HG02885 (cell line): ENCODE measurements at regions not wholly inside any gene's neighbourhood (a gene's known extent, or its start where the extent isn't known, plus 50 kb on each side); places are given as distances from the start of the nearest gene placed in this dataset.

Experiments used
- ATAC-seq: cut with Tn5 transposase; IDR thresholded peaks from one replicate; pipeline ENCODE4 v1.9.1; 2021; ENCODE audit warnings: mild to moderate bottlenecking; ENCODE audit not compliant: unreplicated experiment, poor library complexity

DNA sequence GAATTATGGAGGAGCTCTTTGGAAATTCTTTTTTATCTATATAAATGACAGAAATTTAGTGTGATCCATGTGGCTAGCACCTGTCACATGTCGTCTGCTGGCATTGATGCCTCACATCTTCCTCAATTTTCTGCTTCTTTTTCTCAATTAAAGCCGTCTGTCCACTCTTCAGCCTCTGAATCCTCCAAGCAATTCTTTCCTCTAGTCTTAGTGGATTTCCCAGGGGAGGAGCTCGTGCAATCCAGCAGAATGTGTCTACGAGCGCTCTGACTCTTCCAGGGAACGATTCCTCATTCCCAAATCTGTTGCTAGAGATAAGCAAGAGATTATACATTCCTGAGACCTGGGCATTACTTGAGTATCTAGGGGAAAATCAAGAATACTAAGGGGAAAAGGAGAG lies 176.6 kb downstream of the EMP1 start:
- ATAC-seq: no peak

DNA sequence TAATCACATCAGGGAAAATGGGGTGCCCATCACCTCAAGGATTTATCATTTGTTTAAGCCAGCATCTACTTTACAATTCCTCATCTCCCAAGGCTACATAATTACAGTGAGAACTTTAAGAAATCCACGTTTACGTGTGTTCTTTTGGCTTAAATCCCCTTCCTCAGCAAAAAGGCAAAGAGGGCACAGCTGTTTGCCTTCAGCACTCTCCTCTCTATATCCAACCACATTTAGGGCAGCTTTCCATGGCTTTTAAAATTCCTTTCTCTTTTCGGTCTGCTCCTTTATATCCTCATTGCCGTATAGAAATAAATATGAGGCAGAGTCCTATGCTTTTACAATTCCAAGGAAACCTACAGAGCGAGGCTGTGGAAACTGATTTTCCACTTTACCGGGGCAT lies 175.9 kb downstream of the EMP1 start:
- no peak for ATAC-seq

DNA sequence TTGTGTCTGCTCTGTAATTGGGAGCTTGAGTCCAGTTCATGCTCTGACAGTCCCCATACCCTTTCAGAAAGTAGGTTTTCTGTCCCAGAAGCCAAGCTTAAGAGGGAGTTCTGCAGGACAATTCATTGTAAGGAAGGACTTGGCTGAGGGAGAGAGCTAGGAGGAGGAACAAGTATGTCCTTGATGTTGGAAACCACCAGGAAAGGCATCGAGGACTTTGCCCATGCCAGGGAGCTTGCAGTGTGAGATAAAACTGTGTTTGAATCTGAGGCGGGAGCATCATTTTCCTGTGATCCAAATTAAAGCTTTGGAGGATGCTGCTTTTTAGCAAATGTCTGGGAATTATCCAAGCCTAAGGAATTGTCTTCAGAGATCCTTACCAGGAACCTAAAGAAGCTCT lies 175.3 kb downstream of the EMP1 start:
- ATAC-seq: no peak

DNA sequence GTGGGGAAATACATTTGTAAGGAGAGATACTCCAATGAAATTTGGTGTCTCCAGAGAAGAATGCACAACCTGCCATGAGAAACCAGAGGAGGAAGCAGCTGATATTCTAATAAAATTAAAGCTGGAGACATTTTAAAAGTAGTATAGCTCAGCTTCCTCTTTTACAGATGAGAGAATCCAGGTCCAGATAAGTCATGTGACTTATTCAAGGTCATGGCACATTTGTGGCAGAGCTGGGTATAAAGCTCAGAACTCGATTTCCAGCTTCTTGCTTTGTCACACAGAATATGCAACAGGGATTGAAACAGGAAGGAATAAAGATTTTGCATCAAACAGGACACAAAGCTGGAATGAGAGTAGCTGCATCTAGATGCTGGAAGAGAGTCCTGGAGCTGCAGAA lies 174.8 kb downstream of the EMP1 start:
- no peak for ATAC-seq

DNA sequence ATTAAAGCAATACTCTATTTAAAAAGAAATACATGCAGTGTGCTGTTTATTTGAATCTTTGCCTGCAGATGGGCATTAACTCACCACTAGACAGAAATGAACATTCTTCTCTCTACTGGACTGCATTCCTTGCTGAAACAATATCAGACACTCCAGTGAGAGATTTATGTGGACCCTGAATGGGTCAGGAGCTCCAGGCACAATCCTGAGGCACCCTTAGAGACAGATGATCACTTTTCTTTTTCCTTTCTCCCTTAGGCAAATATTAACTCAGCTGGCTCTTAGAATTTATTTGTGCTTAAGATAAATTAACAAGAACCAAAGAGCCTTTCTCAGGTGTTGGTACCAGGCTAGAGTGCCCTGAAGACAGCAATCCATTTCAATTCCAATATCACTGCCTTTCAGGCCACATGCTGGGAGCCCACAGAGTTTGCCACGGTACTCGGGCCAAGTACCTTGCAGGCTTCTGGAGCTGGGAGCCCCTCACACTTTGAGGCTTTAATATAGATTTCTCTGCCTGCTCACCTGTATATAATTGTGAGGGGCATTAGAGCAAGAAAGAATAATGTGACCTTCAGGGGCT lies 173.0 kb downstream of the EMP1 start:
- no peak for ATAC-seq

DNA sequence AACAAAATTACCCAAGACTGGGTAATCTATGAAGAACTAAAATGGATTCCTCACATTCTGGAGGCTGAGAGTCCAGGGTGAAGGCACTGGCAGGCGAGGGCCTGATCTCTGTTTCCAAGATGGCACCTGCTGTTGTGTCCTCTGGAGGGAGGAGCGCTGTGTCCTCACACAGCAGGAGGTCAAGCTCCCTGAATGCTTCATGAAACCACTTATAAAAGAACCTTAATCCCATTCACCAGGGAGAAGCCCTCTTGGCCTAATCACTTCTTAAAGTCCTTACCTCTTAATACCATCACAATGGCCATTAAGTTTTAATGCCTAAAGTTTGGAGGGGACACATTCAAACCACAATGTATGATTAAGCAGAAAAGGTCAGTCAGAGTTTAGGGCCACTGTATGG lies 172.4 kb downstream of the EMP1 start:
- ATAC-seq: no peak

DNA sequence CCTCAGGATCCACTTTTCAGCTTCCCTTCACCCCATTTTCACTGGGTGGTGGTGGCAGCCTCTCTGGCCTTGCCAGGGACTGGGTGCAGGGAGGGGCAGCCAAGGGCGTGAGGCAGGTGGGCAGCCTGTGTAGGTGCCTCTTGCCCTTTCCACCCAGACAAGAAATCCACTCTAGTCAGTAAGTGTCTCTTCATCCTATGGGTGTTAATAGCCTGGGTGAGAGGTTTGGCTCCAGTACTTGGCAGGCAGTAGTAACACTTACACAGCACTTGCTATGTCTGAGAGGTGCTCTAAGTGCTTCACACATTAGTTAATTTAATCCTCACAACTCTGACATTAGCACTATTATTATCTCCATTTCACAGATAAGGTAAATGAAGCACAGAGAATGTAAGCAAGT lies 171.9 kb downstream of the EMP1 start:
- no peak for ATAC-seq

DNA sequence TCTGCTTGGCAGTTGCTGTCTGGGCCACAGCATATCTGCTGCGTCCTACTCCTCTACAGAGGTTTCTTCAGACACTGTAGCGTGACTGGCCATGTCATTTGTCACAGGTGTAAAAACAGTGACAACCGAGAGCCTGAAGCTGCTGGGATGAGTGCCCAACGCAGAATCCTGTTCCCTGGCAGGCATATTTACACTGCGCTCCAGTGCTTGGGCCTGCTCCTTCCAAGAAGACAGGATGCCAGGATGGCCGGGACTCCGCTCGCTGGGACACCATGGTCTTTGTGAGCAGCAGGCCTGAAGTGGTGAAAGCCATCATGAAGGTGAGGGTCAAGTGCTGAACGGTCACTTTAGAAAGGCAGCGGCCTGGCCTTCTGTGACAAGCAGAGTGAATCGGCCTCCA lies 171.4 kb downstream of the EMP1 start:
- ATAC-seq: no peak

DNA sequence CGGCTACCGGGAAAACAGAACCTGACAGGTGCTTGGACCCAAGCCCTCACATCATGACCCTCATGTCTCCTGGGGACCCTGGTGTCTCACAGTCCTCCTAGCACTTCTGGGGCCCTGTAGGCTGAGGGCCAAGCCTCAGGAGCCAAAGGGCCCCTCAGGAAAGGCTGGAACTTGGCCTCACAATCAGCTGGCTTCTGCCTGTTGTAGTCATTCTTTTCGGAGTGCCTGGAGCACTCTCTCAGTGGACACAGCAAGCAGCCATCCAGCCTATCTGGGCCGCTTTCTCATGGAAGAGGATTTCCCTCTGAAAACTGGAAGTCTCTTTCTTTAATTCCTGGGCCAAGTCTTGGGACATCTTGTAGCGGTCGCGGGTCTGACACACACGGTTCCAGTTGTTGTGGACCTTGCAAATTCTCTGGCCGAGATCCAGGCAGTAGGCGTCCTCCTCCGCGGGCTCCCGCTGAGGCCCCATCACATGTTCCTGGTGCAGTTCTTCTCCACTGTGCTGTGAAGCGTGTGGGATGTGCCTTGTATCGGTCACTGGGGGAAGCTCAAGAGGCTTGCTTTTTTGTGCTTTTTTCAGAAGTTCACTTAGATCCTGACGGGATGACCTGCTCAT lies 169.3 kb downstream of the EMP1 start:
- ATAC-seq: no peak

DNA sequence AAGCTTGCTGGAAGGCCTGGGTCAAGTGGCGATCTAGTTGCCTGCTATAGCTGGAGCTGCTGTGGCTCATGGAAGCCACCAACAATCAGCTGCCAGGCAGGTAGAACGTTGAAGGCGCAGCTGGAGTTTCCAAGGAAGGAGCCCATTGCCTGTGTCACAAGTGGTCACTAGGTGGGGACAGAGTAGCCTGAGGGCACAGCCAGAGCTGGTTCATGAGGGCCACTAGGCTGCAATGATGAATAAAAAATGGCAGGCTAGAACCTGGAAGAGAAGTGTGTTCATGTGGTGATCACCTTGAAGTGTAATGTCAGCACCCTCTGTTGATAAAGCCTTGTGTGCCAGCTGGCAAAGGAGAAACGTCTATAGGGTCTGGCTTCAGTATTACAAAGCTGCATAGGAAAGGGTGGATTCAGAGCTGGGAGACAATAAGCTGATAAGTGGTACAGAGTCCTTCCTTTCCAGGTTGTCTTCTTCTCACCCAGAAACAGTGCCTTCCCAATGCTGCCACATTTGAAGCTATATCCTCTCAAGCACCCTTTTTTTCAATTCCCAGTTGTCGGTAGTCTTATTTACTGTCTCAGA lies 165.8 kb downstream of the EMP1 start:
- peak; percentile 87 for ATAC-seq

DNA sequence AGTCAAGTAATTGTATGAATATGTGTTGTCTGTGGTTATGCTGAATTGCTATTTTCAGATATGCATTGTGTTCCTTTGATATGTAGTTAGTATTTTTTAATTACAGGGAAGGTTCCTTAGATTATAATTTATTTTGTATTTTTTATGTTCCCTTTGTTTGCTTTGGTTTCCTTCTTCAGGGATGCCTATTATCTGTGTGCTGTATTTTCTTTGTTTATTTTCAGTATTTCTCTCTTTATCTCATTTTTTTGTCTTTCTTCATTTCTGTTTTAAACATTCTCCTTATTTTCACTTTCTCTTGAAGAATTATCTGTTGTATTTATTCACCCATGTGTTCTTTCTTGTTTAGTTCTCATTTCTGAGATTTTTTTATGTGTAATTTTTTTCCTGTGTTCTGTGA lies 163.1 kb downstream of the EMP1 start:
- no peak for ATAC-seq

DNA sequence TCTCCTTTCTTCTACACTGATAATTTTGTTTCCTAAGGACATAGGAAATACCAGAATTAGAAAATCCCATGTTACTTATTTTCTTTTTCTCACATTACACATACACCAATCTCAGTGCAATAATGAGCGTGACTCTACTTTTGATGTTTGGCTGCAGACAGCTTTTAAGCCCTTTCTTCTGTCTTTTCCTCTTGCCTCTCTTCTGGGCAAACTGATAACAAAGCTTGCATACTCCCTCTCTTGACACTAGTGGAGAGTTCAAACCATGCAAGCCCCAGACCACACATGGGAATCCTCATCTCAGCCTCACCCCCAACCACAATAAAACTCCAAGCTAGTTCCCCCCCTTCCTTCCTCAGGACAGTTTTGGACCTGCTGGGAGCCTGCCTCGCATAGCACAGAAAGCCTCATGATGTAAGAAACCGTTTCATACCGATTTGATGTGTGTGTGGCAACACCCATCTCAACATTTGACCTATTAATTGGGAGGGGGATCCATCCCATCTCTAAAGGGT lies 161.9 kb downstream of the EMP1 start:
- ATAC-seq: no peak

DNA sequence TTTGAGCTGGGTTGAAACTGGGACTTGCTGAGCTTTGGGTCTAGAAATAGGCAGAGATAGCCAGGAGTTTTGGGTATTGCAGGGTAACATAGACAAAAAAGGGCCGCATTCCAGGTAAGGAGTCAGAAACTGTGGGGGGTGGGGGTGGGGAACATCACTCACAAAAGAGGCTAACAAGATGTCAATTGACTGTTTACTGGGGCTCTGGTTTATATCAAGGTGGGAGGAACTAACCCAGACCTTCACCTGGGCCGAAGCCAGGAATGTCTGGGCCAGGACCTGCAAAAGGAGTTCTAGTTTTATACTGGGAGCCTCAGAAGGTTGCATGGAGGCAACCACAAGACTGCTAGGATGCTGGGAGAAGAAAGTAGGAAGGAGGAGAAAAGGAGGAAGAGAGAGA lies 154.4 kb downstream of the EMP1 start:
- ATAC-seq: no peak

DNA sequence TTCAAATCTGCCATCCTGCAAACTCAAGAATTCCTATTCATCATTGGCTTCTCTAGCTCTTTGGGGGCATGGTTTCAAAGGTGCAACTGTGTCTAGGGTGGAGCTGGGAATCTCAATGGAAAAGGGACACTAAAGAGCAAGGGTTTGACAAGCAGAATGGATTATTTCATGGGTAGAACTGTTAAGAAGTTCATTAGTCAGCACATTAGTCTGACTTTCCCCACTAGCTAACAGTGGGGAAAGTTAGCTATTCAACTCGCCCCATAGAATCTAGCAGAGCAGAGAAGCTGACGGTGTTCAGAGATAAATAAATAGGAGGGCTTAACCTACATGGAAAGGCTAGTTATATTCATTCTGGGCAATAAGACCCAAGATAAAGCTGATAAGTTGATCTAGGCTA lies 153.9 kb downstream of the EMP1 start:
- ATAC-seq: no peak

DNA sequence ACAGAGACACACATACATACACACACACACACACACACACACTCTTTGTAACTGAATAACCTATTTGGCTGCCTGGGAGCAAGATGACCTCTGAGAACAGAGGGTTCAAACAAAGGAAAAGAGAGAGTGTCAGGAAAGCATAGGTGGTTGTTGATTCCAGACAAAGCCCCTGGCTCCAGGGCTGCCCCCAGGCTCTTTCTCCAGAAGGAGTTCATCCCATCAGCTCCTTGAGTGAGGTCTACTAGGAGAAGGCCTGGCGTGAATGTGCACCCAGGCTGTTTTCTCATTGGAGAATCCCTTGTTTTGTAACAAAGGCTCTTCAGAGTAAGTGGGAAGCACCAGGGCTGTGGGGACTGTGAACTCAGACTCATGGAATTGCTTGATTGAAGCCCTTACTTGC lies 151.9 kb downstream of the EMP1 start:
- no peak for ATAC-seq

DNA sequence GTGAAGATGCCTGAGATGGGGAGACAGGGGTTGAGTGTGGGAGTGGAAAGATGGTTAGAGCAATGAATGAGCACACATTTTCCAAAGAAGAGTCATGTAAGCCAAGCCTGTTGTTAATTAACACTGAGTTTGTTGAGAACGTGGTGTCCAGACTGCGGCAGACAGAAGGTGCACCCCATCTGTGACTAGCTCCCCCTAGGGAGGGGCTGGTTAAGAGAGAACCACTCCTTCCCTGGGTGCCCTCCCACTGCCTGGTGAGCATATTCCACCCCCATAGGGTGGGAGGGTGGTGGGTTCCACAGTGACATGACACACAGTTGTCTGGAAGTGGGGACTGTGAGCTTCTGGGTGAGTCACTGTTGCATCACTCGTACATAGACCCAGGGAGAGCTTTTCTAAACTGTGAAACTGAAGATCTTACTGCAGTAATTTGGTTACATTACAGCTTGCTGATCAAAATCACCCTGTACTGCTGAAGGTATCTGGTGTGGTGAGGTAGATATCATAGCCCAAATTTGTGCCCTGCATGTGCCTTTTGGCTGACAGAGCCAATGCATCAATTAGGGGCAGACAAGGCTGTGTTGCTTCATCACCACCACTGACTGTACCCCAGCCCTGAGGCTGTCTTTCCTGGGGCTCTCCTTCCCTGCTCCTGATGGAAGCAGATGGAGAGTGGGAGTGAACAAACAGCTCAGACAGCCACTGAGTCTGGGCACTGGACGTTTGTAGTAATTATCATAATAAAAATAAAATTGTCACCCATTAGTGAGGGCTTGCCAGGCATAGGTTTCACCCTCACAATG lies 150.9 kb downstream of the EMP1 start:
- no peak for ATAC-seq

DNA sequence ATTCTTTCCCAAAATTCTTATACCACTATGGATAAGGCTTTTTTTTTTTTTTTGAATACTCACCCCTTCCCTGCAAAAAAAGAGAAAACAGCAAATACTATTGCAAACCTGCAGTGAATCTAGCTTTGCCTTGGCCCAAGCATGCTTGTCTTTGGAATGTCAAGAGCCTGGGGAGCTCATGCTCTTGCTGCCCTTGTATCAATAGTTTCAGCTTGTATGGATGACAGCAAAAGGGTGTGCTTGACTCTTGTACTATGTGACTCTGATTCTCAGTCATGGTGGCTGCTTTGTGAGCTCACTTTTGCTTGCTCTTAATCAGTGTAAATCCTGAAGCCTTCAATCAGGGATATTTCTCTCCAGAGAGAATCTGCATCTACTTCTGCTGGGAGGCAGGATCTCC lies 149.2 kb downstream of the EMP1 start:
- ATAC-seq: no peak

DNA sequence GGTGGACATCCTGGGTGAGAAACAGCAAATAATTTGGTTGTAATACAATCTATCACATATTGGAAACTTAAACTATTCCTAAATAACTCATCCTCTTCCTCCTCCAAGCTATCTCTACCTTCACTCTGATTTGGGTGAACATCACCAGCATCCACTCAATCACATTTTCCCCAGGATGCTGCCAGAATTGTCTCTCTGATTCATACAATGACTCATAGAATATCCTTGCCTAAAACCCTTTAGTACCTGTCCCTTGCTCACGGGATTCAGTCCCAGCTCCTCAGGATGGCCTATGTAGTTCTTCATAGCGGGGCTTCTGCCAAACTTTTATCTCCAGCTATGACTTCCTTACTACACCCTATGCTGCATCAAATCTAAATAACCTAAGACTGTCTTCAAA lies 146.8 kb downstream of the EMP1 start:
- no peak for ATAC-seq

DNA sequence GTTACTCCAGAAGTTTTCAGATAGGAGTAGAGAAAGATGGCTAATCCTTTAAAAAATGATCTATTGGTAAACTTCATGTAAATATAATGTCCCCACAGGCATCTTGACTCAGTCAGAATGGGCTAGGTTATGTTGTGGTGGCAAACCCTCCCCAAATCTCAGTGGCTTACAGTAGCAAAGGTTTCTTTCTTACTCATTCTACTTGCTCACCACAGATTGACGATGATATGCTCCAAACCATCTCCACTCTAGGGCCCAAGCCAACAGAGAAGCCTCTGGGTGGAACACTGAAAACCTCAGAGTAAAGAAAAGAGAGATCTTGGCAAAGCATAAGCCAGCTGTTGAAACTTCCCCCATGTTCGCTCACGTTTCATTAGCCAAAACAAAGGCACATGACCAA lies 146.4 kb downstream of the EMP1 start:
- ATAC-seq: no peak

DNA sequence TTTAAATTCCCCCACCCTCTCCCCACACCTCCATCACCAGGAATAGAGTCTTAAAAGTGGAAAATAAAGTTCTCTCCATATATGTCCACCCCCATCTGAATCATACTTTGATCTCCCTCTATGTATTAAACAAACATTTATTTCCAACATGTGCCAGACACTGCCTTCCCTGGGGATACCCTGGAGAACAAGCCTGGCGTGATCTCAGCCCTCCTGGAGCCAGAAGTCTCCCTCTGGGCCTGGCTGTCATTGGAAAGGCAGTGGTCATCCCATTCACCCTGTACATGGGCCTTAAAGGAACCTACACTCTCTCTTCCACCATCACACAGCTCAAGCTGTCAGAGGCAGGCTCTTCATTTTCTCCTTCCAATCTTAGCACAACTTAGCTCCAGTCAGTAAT lies 143.6 kb downstream of the EMP1 start:
- ATAC-seq: no peak

DNA sequence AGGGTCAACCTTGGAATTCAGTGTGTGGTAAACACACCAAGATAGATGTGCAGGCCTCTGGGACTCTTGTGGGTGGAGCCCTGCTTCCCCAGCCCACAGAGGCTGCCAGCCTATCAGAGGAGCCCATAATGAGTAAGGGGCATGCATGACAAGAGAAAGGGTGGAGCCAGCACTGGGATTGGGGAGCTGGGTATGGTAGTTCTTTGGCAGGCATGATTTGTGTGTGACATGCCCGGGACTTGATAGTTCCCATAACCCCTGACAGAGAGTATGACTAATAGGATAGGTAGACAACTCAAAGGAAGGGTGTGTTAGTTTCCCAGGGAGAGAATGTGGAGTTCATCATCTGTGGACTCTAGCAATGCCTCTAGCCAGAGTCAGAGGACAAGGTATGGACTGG lies 143.0 kb downstream of the EMP1 start:
- no peak for ATAC-seq
